Stomach (tissue), 8 donors: ENCODE measurements at regions not wholly inside any gene's neighbourhood (a gene's known extent, or its start where the extent isn't known, plus 50 kb on each side); places are given as distances from the start of the nearest gene placed in this dataset.

Experiments used
- DNase-seq, 2 donors: peaks; one replicate each; pipeline versions ENCODE4 v3.0.0 to v3.0.0-alpha.2; 2013 to 2019
- H3K27ac ChIP-seq, 5 donors: fragments of 200-600 bp in 4 of 5; sonication (generic) in 4 of 5; one replicate each; pipeline ENCODE4 v1.5.1; 2013 to 2019; ENCODE audit warnings: mild to moderate bottlenecking in 1 of 5, moderate library complexity in 1 of 5
- H3K27me3 ChIP-seq, 3 donors: fragments of 200-600 bp; sonication (generic); one replicate each; pipeline ENCODE4 v1.5.1; 2017 to 2019; ENCODE audit warnings: mixed run types in 1 of 3
- H3K36me3 ChIP-seq, 4 donors: fragments of 200-600 bp; sonication (generic); 1 replicate in 3 of 4; 2 replicates in 1 of 4; pipeline ENCODE4 v1.5.1; 2016 to 2019
- H3K4me1 ChIP-seq, 4 donors: fragments of 200-600 bp; sonication (generic); one replicate each; pipeline ENCODE4 v1.5.1; 2016 to 2019
- H3K4me3 ChIP-seq, 4 donors: fragments of 200-600 bp; sonication (generic) in 3 of 4; one replicate each; pipeline ENCODE4 v1.5.1; 2016 to 2019; ENCODE audit warnings: mild to moderate bottlenecking in 1 of 4
- H3K9me3 ChIP-seq, 4 donors: fragments of 200-600 bp; sonication (generic); one replicate each; pipeline ENCODE4 v1.5.1; 2016 to 2019
- EP300 ChIP-seq: sonication (generic); formaldehyde crosslinking; IDR thresholded peaks from one replicate; pipeline ENCODE4 v1.6.1; 2017; ENCODE audit warnings: antibody characterized with exemption
- POLR2A ChIP-seq, 4 donors: fragments of 450-650 bp; IDR thresholded peaks; one replicate each; pipeline ENCODE4 v1.6.1; 2016; ENCODE audit warnings: antibody characterized with exemption in 4 of 4, control low read depth in 2 of 4, mild to moderate bottlenecking in 1 of 4, moderate library complexity in 1 of 4
- POLR2AphosphoS5 ChIP-seq, 3 donors: sonication (generic); formaldehyde crosslinking; IDR thresholded peaks; one replicate each; pipeline ENCODE4 v1.6.1; 2016; ENCODE audit warnings: antibody characterized with exemption in 3 of 3
- WGBS, 5 donors: extraction: QIAGEN DNeasy Blood & Tissue Kit in 3 of 5; methylation state at CpG; one replicate each; pipeline versions ENCODE4 v1.1.5 to v1.1.7; 2013 to 2018; 5-methylcytosine and 5-hydroxymethylcytosine counted together
- intact Hi-C: fragments of 100-400 bp; cut with DNase I; formaldehyde crosslinking; loops from one replicate; pipeline ENCODE4 v1.15.1; 2023; ENCODE audit warnings: low total_unique reads
- TF ChIP-seq, protein P1 (sequence below), 7 experiments: fragments of 450-650 bp in 4 of 7; fragments of 200-600 bp in 3 of 7; sonication (generic) in 3 of 7; IDR thresholded peaks; one replicate each; pipeline ENCODE4 v1.5.1; 2016 to 2019; ENCODE audit warnings: antibody characterized with exemption in 7 of 7, control low read depth in 2 of 7, mild to moderate bottlenecking in 1 of 7
- donor health status: healthy with polysubstance abuse.
- donor health status: Bipolar disorder and iron deficiency.
- donor health status: healthy.

DNA sequence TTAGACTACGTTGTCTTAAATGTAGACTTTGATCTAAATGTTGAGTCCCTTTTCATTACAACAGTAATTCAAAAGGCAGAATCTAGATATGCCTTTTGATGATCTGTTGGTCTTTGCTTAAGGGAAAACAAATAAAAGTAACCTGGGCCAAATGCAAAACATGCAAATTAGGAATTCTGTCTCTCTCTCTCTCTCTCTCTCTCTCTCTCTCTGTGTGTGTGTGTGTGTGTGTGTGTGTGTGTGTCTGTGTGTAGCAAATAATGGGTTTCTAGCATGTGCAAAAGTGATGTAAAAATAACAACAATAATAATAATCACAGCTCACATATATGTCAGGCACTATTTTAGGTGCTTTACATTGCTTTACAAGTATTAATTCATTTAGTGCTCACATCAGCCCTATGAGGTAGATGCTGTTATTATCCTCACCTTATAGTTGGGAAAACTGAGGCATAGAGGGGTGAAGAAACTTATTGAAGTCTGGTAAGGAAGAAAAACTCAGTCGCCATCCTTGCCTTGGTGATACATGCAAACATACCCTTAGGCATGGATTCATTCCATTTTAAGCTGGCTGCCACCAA, 160.3 kb upstream of the ZNF217 start:
- H3K4me3 ChIP-seq: no peak overlapping the region
- H3K27ac ChIP-seq: peak overlapping the region in 1 of 5 donors; percentile 9
- DNase-seq: no peak
- 39 to 66% (median 55%) methylated on average over 2 of the region's 2 CpGs for WGBS, 5 donors
- no peaks in the 10 kb centered on the region for H3K36me3 ChIP-seq
- no peak for TF ChIP-seq EP300
- intact Hi-C loops: no loop called here
- no peaks in the 10 kb centered on the region for H3K27me3 ChIP-seq
- H3K4me1 ChIP-seq: peaks cover 13 to 40% (median 27%) of the 10 kb centered on the region in 4 donors
- no peaks in the 10 kb centered on the region for H3K9me3 ChIP-seq

DNA sequence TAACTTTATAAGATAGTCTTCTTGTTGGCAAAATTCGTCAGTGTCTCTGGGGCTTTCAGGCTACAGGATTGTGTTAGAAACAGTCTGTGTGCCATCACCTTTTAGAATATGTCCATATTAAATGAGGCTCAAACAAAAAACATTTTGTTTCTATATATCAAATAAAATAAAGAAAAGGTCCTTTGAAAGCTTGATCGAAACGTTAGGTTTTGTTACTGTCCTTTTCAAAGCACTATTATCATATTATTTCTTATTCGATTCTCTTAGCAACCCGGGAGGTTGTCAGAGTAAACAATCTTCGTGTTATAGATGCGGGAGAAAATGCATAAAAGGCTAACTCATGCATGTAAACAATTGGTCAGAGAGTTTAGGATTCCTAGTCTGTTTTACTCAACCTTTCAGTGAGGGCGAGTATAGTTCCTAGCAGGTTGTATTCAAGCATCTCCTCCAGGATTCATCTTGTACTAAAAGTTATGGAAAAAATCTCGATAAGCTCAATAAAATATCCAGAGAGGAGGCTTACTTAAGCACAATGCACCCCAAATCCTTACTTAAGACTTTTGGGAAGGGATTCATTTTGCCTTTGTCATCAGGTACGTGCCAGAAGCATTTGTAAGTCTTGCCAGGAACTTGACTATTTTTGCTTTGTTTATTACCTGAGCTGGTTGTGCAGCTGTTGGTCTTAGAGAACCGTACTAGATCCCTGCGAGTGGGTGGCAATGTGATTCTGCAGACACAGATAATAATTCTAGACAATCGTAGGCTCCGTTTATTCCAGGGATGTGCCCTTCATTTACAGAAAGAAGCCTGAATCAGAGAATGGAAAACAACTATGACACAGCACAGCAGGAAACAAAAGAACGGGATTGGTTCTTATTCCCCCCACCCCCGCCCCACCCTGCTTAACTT, 159.6 kb upstream of the ZNF217 start:
- Histone ChIP-seq H3K36me3 (no peaks in the 10 kb centered on the region), H3K9me3 (no peaks in the 10 kb centered on the region), H3K27ac (no peak overlapping the region), H3K27me3 (no peaks in the 10 kb centered on the region), H3K4me1 (peaks cover 13 to 40% (median 27%) of the 10 kb centered on the region in 4 donors), H3K4me3 (no peak overlapping the region)
- TF ChIP-seq EP300 (no peak), POLR2AphosphoS5 (IDR thresholded peaks at IDR 0.05) (no peak), POLR2A (IDR thresholded peaks at IDR 0.05) (no peak)
- TF ChIP-seq, protein P1, sequence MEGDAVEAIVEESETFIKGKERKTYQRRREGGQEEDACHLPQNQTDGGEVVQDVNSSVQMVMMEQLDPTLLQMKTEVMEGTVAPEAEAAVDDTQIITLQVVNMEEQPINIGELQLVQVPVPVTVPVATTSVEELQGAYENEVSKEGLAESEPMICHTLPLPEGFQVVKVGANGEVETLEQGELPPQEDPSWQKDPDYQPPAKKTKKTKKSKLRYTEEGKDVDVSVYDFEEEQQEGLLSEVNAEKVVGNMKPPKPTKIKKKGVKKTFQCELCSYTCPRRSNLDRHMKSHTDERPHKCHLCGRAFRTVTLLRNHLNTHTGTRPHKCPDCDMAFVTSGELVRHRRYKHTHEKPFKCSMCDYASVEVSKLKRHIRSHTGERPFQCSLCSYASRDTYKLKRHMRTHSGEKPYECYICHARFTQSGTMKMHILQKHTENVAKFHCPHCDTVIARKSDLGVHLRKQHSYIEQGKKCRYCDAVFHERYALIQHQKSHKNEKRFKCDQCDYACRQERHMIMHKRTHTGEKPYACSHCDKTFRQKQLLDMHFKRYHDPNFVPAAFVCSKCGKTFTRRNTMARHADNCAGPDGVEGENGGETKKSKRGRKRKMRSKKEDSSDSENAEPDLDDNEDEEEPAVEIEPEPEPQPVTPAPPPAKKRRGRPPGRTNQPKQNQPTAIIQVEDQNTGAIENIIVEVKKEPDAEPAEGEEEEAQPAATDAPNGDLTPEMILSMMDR (IDR thresholded peaks at IDR 0.05): no peak
- 50 to 64% (median 55%) methylated on average over 16 of the region's 16 CpGs for WGBS, 5 donors
- DNase-seq: no peak
- intact Hi-C loops: no loop called here

DNA sequence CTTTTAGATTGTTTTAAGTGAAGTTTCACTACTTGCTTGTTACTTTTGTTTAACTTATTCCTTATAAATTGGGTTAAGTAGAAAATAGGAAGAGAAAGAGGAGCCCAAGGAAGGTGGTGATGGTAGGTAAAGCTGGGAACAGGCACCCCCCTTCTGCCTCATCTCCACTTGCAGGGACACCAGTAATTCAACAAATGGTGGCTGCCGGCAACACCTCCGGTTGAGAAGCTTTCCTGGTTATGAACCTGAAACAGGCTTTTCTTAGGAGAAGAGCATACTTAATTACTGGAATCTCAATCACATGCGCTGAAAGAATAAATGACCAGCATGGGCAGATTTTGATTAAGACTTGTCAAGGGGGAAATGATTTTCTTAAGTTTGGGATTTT, 158.9 kb upstream of the ZNF217 start:
- peak overlapping the region in 2 of 5 donors; percentile 74 to 76 for H3K27ac ChIP-seq
- intact Hi-C loops: no loop called here

DNA sequence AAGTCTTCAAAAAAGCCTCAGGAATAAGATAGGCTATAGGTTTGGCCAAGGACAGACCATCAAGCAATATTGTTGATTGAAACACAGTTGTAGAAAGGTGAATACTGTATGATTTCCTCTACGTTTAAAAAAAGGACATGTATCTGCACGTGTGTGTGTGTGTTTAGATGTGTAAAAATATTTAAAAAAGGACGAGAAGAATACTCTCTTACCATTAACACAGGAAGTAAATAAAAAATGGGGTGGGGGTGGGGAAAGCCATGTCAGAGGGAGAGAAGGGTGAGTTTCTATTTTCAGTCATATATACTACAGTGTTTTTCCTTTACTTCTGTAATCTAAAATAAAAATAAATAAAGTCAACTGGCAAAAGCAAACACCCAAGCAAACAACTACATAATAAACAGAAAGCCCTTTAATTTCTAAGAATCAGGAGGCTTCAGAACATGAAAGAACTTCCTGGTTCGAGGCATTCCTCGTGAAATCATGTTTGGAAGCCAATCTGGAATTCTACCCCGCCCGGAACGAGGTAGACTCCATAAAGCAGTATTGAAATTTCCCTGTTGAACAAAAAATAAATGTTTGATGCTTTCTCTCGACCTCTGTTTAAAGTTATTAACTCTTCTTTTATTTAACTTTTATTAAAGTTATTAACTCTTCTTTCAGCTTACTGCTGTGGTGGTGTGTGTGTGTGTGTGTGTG, 158.1 kb upstream of the ZNF217 start:
- H3K27me3 ChIP-seq: no peaks in the 10 kb centered on the region
- WGBS, 5 donors: 13 to 34% (median 19%) methylated on average over 9 of the region's 9 CpGs
- no peaks in the 10 kb centered on the region for H3K9me3 ChIP-seq
- peak overlapping the region; percentile 52 to 76 (median 71) for H3K27ac ChIP-seq
- no peaks in the 10 kb centered on the region for H3K36me3 ChIP-seq
- intact Hi-C loops: no loop called here
- H3K4me1 ChIP-seq: peaks cover 13 to 40% (median 27%) of the 10 kb centered on the region in 4 donors
- TF ChIP-seq, protein P1 (IDR thresholded peaks at IDR 0.05): no peak
- TF ChIP-seq POLR2AphosphoS5 (IDR thresholded peaks at IDR 0.05) (no peak), EP300 (no peak), POLR2A (IDR thresholded peaks at IDR 0.05) (no peak)
- H3K4me3 ChIP-seq: no peak overlapping the region
- peak; percentile 17 to 58 for DNase-seq

More for the DNA sequence above, 158.9 kb upstream of the ZNF217 start:
- Histone ChIP-seq H3K9me3 (no peaks in the 10 kb centered on the region), H3K4me3 (no peak overlapping the region), H3K36me3 (no peaks in the 10 kb centered on the region), H3K4me1 (peaks cover 13 to 40% (median 27%) of the 10 kb centered on the region in 4 donors), H3K27me3 (no peaks in the 10 kb centered on the region)
- no peak for DNase-seq
- WGBS, 5 donors: 92 to 99% (median 96%) methylated on average over 3 of the region's 3 CpGs
- TF ChIP-seq POLR2AphosphoS5 (IDR thresholded peaks at IDR 0.05) (no peak), EP300 (no peak), POLR2A (IDR thresholded peaks at IDR 0.05) (no peak)
- TF ChIP-seq, protein P1 (IDR thresholded peaks at IDR 0.05): no peak
